HEK293 (cell line): ENCODE measurements at regions not wholly inside any gene's neighbourhood (a gene's known extent, or its start where the extent isn't known, plus 50 kb on each side); places are given as distances from the start of the nearest gene placed in this dataset.

Experiments used
- CTCF ChIA-PET: fragments of 350-600 bp; formaldehyde crosslinking; extraction: SDS; loops from one replicate; lab custom pipeline; 2021; ENCODE audit warnings: antibody characterized with exemption; lab: Yijun Ruan, JAX
- POLR2A ChIA-PET: fragments of 300-600 bp; formaldehyde crosslinking; extraction: SDS; loops from one replicate; lab custom pipeline; 2020; ENCODE audit warnings: antibody characterized with exemption, inconsistent platforms; lab: Yijun Ruan, JAX
- H3K27ac ChIP-seq: fragments of 200-500 bp; sonication (Bioruptor generic); 2 replicates; pipeline ENCODE4 v1.5.1; 2014; ENCODE audit warnings: low read depth, low read length, control low read depth, inconsistent platforms; ENCODE audit errors: extremely low read depth
- H3K36me3 ChIP-seq, 2 experiments: fragments of 200-500 bp in 1 of 2; sonication (Bioruptor generic) in 1 of 2; 1 replicate in 1 of 2; 2 replicates in 1 of 2; pipeline ENCODE4 v1.5.1; 2014 to 2017; ENCODE audit warnings: inconsistent platforms in 2 of 2, low read length in 2 of 2; ENCODE audit not compliant: control insufficient read depth in 2 of 2, insufficient read depth in 1 of 2
- H3K4me1 ChIP-seq: fragments of 200-500 bp; sonication (Bioruptor generic); 2 replicates; pipeline ENCODE4 v1.5.1; 2014; ENCODE audit warnings: mild to moderate bottlenecking, low read length, inconsistent platforms; ENCODE audit not compliant: control insufficient read depth, insufficient read depth
- H3K4me3 ChIP-seq: 2 replicates; pipeline ENCODE4 v1.5.1; 2011; ENCODE audit warnings: low read depth, mild to moderate bottlenecking, control low read depth, low read length, moderate library complexity
- H3K9me3 ChIP-seq: fragments of 200-500 bp; sonication (Bioruptor generic); 2 replicates; pipeline ENCODE4 v1.5.1; 2014; ENCODE audit warnings: low read depth, low read length, inconsistent platforms; ENCODE audit not compliant: control insufficient read depth, insufficient read depth
- FEZF1 ChIP-seq: fragments of 450-650 bp; formaldehyde crosslinking; IDR thresholded peaks from 2 replicates; pipeline ENCODE4 v1.5.1; 2016; ENCODE audit warnings: missing biosample characterization, missing genetic modification characterization
- HOXD13 ChIP-seq: sonication (generic); formaldehyde crosslinking; IDR thresholded peaks from 2 replicates; pipeline ENCODE4 v1.8.0; 2022; ENCODE audit warnings: missing genetic modification reagents, borderline replicate concordance
- KLF16 ChIP-seq: fragments of 450-650 bp; formaldehyde crosslinking; IDR thresholded peaks from 2 replicates; pipeline ENCODE4 v1.5.1; 2017; ENCODE audit warnings: missing biosample characterization, missing genetic modification characterization
- RBAK ChIP-seq: fragments of 450-650 bp; formaldehyde crosslinking; IDR thresholded peaks from 2 replicates; pipeline ENCODE4 v1.5.1; 2016; ENCODE audit warnings: missing biosample characterization, missing genetic modification characterization
- SCRT1 ChIP-seq: fragments of 450-650 bp; formaldehyde crosslinking; IDR thresholded peaks from 2 replicates; pipeline ENCODE4 v1.5.1; 2016; ENCODE audit warnings: missing biosample characterization, missing genetic modification characterization, borderline replicate concordance
- SP7 ChIP-seq: fragments of 450-650 bp; formaldehyde crosslinking; IDR thresholded peaks from 2 replicates; pipeline ENCODE4 v1.5.1; 2016; ENCODE audit warnings: missing biosample characterization, missing genetic modification characterization
- ZBTB48 ChIP-seq: fragments of 450-650 bp; formaldehyde crosslinking; IDR thresholded peaks from 2 replicates; pipeline ENCODE4 v1.5.1; 2016; ENCODE audit warnings: missing biosample characterization, missing genetic modification characterization
- ZBTB7A ChIP-seq: fragments of 450-650 bp; formaldehyde crosslinking; IDR thresholded peaks from 2 replicates; pipeline ENCODE4 v1.5.1; 2016; ENCODE audit warnings: low read depth, missing biosample characterization, missing genetic modification characterization
- ZFHX2 ChIP-seq: fragments of 450-650 bp; formaldehyde crosslinking; conservative IDR thresholded peaks from 2 replicates; pipeline ENCODE4 v1.5.1; 2016; ENCODE audit warnings: missing biosample characterization, missing genetic modification characterization
- ZNF133 ChIP-seq: fragments of 450-650 bp; formaldehyde crosslinking; IDR thresholded peaks from 2 replicates; pipeline ENCODE4 v1.5.1; 2016; ENCODE audit warnings: missing biosample characterization, missing genetic modification characterization
- ZNF146 ChIP-seq: fragments of 450-650 bp; formaldehyde crosslinking; IDR thresholded peaks from 2 replicates; pipeline ENCODE4 v1.5.1; 2016; ENCODE audit warnings: missing biosample characterization, missing genetic modification characterization
- ZNF169 ChIP-seq: fragments of 450-650 bp; formaldehyde crosslinking; IDR thresholded peaks from 2 replicates; pipeline ENCODE4 v1.5.1; 2016; ENCODE audit warnings: missing biosample characterization, missing genetic modification characterization
- ZNF366 ChIP-seq: fragments of 450-650 bp; formaldehyde crosslinking; conservative IDR thresholded peaks from 2 replicates; pipeline ENCODE4 v1.5.1; 2016; ENCODE audit warnings: missing biosample characterization, missing genetic modification characterization
- ZNF37A ChIP-seq: fragments of 450-650 bp; IDR thresholded peaks from 2 replicates; pipeline ENCODE4 v1.5.1; 2018; ENCODE audit warnings: missing biosample characterization, missing genetic modification characterization
- ZNF561 ChIP-seq: fragments of 450-650 bp; IDR thresholded peaks from 2 replicates; pipeline ENCODE4 v1.5.1; 2018; ENCODE audit warnings: missing biosample characterization, missing genetic modification characterization, borderline replicate concordance
- ZNF670 ChIP-seq: fragments of 450-650 bp; formaldehyde crosslinking; IDR thresholded peaks from 2 replicates; pipeline ENCODE4 v1.5.1; 2016; ENCODE audit warnings: missing biosample characterization, missing genetic modification characterization, low read depth
- ZNF830 ChIP-seq: fragments of 450-650 bp; IDR thresholded peaks from 2 replicates; pipeline ENCODE4 v1.5.0; 2018; ENCODE audit warnings: missing biosample characterization, missing genetic modification characterization, low read depth, mild to moderate bottlenecking, moderate library complexity
- ZNF837 ChIP-seq: fragments of 450-650 bp; formaldehyde crosslinking; IDR thresholded peaks from 2 replicates; pipeline ENCODE4 v1.5.1; 2016; ENCODE audit warnings: missing biosample characterization, missing genetic modification characterization
- TF ChIP-seq, protein P1 (sequence below): fragments of 450-650 bp; IDR thresholded peaks from 2 replicates; pipeline ENCODE4 v1.5.1; 2018; ENCODE audit warnings: missing biosample characterization, missing genetic modification characterization
- TF ChIP-seq, protein P2 (sequence below): fragments of 450-650 bp; formaldehyde crosslinking; IDR thresholded peaks from 2 replicates; pipeline ENCODE4 v1.5.1; 2017; ENCODE audit warnings: missing biosample characterization, missing genetic modification characterization
- TF ChIP-seq, protein P3 (sequence below): fragments of 450-650 bp; formaldehyde crosslinking; IDR thresholded peaks from 2 replicates; pipeline ENCODE4 v1.5.1; 2016; ENCODE audit warnings: missing biosample characterization, missing genetic modification characterization
- TF ChIP-seq, protein P4 (sequence below): fragments of 450-650 bp; formaldehyde crosslinking; IDR thresholded peaks from 2 replicates; pipeline ENCODE4 v1.5.1; 2016; ENCODE audit warnings: missing biosample characterization, missing genetic modification characterization, borderline replicate concordance
- TF ChIP-seq, protein P5 (sequence below): fragments of 450-650 bp; formaldehyde crosslinking; IDR thresholded peaks from 2 replicates; pipeline ENCODE4 v1.5.1; 2016; ENCODE audit warnings: missing biosample characterization, missing genetic modification characterization

DNA sequence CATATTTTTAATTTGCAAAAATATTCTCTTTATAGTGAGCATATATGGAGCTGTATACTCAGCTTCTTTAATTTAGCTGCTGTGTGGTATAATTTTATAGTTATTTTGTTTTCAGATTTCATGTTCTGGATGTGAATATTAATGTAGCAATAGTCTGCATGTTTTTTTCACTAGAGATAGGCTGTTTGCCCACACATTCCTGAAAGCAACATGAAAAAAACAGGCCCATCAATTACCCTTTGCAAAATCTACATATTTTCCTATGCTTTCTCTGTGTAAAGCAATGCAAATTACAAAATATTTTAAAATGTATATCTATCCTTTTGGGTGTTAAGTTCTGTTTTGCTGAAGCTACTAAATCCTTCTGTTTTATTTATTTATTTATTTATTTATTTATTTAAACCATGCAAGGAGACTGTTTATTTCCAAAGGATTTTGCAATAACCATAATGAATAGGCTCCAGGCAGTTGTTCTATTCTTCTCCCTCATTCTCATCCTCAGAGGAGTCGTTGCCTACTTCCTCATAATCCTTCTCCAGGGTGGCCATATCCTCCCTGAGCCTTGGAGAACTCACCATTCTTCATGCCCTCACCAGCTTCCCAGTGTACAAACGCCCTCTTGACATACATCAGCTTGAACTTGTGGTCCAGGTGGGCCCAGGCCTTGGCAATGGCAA lies 277.1 kb downstream of the ANKRD50 start:
- no peaks in the 10 kb centered on the region for H3K4me1 ChIP-seq
- no peaks in the 10 kb centered on the region for H3K36me3 ChIP-seq
- no peaks in the 10 kb centered on the region for H3K9me3 ChIP-seq
- POLR2A ChIA-PET, result no interaction called here
- TF ChIP-seq ZBTB48 (tag by site-specific recombination), result no peak
- TF ChIP-seq ZBTB7A, result no peak
- TF ChIP-seq ZNF670, result no peak
- no peak for TF ChIP-seq ZNF133 (tag by site-specific recombination)
- no peak overlapping the region for H3K4me3 ChIP-seq
- H3K27ac ChIP-seq, result no peak overlapping the region
- CTCF ChIA-PET, result interaction anchor here (0.6 kb wide), 1 partner anchor 51 kb away, joined by 3 read pairs; no protein-coding TSS in a partner anchor

DNA sequence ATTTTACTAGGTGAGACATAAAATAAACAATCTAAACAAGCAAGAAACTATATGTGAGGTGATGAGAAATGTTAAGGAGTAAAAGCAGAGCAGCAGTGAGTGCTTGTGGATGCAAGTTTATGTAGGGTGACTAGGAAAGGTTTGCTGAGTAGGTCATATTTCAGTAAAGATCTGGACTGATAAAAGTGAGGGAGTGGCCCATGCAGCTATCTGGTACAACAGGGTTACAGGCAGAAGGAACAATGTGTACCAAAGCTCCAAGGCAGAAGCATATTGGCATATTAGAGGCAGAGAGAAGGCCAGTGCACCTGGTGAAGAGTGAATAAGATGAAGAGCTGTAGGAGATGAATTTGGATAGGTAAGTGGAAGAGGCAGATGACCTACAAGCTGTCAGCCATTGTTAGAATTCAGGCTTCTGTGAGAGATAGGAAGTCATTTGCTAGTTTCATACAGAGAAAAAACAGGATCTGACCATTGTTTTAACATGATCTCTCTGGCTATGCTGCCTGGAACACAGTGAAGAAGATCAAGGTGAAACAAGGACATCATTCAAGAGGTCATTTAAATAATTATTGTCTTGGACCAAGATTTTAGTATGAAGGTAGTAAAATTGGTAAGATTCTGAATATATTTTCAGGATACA lies 274.6 kb downstream of the ANKRD50 start:
- Histone ChIP-seq H3K27ac (no peak overlapping the region), H3K36me3 (no peaks in the 10 kb centered on the region), H3K4me1 (no peaks in the 10 kb centered on the region), H3K9me3 (no peaks in the 10 kb centered on the region), H3K4me3 (no peak overlapping the region)
- TF ChIP-seq, protein P1, sequence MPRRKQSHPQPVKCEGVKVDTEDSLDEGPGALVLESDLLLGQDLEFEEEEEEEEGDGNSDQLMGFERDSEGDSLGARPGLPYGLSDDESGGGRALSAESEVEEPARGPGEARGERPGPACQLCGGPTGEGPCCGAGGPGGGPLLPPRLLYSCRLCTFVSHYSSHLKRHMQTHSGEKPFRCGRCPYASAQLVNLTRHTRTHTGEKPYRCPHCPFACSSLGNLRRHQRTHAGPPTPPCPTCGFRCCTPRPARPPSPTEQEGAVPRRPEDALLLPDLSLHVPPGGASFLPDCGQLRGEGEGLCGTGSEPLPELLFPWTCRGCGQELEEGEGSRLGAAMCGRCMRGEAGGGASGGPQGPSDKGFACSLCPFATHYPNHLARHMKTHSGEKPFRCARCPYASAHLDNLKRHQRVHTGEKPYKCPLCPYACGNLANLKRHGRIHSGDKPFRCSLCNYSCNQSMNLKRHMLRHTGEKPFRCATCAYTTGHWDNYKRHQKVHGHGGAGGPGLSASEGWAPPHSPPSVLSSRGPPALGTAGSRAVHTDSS (tag by site-specific recombination), result no peak
- TF ChIP-seq FEZF1 (tag by site-specific recombination) (no peak), SCRT1 (tag by site-specific recombination) (no peak), RBAK (tag by site-specific recombination) (no peak), ZNF37A (tag by site-specific recombination) (no peak), ZFHX2 (no peak), ZNF366 (tag by site-specific recombination) (no peak), ZNF837 (tag by site-specific recombination) (no peak), HOXD13 (CRISPR knock-in tag) (no peak), ZNF169 (tag by site-specific recombination) (no peak), ZNF561 (no peak), SP7 (tag by site-specific recombination) (no peak), KLF16 (tag by site-specific recombination) (no peak), ZNF146 (tag by site-specific recombination) (no peak), ZNF830 (tag by site-specific recombination) (no peak)
- TF ChIP-seq, protein P2, sequence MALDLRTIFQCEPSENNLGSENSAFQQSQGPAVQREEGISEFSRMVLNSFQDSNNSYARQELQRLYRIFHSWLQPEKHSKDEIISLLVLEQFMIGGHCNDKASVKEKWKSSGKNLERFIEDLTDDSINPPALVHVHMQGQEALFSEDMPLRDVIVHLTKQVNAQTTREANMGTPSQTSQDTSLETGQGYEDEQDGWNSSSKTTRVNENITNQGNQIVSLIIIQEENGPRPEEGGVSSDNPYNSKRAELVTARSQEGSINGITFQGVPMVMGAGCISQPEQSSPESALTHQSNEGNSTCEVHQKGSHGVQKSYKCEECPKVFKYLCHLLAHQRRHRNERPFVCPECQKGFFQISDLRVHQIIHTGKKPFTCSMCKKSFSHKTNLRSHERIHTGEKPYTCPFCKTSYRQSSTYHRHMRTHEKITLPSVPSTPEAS (tag by site-specific recombination), result no peak
- TF ChIP-seq, protein P3, sequence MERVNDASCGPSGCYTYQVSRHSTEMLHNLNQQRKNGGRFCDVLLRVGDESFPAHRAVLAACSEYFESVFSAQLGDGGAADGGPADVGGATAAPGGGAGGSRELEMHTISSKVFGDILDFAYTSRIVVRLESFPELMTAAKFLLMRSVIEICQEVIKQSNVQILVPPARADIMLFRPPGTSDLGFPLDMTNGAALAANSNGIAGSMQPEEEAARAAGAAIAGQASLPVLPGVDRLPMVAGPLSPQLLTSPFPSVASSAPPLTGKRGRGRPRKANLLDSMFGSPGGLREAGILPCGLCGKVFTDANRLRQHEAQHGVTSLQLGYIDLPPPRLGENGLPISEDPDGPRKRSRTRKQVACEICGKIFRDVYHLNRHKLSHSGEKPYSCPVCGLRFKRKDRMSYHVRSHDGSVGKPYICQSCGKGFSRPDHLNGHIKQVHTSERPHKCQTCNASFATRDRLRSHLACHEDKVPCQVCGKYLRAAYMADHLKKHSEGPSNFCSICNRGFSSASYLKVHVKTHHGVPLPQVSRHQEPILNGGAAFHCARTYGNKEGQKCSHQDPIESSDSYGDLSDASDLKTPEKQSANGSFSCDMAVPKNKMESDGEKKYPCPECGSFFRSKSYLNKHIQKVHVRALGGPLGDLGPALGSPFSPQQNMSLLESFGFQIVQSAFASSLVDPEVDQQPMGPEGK (tag by site-specific recombination), result no peak
- TF ChIP-seq, protein P4, sequence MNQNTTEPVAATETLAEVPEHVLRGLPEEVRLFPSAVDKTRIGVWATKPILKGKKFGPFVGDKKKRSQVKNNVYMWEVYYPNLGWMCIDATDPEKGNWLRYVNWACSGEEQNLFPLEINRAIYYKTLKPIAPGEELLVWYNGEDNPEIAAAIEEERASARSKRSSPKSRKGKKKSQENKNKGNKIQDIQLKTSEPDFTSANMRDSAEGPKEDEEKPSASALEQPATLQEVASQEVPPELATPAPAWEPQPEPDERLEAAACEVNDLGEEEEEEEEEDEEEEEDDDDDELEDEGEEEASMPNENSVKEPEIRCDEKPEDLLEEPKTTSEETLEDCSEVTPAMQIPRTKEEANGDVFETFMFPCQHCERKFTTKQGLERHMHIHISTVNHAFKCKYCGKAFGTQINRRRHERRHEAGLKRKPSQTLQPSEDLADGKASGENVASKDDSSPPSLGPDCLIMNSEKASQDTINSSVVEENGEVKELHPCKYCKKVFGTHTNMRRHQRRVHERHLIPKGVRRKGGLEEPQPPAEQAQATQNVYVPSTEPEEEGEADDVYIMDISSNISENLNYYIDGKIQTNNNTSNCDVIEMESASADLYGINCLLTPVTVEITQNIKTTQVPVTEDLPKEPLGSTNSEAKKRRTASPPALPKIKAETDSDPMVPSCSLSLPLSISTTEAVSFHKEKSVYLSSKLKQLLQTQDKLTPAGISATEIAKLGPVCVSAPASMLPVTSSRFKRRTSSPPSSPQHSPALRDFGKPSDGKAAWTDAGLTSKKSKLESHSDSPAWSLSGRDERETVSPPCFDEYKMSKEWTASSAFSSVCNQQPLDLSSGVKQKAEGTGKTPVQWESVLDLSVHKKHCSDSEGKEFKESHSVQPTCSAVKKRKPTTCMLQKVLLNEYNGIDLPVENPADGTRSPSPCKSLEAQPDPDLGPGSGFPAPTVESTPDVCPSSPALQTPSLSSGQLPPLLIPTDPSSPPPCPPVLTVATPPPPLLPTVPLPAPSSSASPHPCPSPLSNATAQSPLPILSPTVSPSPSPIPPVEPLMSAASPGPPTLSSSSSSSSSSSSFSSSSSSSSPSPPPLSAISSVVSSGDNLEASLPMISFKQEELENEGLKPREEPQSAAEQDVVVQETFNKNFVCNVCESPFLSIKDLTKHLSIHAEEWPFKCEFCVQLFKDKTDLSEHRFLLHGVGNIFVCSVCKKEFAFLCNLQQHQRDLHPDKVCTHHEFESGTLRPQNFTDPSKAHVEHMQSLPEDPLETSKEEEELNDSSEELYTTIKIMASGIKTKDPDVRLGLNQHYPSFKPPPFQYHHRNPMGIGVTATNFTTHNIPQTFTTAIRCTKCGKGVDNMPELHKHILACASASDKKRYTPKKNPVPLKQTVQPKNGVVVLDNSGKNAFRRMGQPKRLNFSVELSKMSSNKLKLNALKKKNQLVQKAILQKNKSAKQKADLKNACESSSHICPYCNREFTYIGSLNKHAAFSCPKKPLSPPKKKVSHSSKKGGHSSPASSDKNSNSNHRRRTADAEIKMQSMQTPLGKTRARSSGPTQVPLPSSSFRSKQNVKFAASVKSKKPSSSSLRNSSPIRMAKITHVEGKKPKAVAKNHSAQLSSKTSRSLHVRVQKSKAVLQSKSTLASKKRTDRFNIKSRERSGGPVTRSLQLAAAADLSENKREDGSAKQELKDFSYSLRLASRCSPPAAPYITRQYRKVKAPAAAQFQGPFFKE (tag by site-specific recombination), result no peak
- TF ChIP-seq, protein P5, sequence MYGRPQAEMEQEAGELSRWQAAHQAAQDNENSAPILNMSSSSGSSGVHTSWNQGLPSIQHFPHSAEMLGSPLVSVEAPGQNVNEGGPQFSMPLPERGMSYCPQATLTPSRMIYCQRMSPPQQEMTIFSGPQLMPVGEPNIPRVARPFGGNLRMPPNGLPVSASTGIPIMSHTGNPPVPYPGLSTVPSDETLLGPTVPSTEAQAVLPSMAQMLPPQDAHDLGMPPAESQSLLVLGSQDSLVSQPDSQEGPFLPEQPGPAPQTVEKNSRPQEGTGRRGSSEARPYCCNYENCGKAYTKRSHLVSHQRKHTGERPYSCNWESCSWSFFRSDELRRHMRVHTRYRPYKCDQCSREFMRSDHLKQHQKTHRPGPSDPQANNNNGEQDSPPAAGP, result no peak
- ChIA-PET POLR2A (no interaction called here), CTCF (no interaction called here)
